ENCODE measurements at regions not wholly inside any gene's neighbourhood (a gene's known extent, or its start where the extent isn't known, plus 50 kb on each side); places are given as distances from the start of the nearest gene placed in this dataset.

DNA sequence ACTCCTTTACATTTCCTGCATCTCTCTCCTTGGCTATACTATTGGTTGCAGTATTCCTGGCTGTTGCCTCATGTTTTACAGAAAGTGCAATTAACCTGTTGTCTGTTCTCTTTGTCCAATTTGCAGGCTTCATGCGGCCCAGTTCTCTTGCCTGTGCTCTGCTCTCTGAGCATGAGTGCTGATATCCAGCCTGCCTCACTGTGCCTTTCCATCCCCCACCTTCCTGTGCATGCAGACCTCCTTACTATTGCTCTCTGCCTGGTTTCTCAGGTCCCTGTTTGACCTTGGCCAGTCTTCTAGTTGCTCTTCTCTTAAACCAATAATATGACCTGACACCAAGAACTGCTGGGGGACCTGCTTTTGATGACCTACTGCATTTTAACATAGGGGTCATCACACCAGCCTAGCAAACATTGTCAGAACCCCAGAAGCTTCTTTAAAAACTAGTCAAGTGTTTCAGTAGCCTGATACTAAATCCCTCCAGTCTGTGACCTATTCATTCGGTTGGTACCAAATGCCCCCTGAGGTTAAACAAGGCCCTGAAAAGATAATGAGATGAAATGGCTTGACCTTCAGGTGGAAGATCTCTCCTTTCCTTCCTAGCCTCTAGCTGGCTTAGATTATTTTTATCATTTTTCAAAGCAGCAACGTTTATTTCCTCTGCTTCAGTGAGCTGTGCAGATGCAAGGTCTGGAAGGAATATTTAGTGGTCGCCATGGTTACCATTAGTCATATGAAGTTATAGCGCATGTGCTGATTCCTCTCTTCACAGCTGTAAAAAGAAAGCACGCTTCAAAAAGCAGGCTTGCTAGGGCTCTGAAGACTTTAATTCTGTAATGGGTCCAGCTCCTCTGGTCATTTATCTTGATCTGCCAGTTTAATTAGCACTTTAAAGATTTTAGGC lies 216.5 kb downstream of the PHLDA1 start:
- Histone ChIP-seq H3K4me3 (no peak overlapping the region), H3K27ac (no peak overlapping the region), H3K9me3 (no peaks in the 10 kb centered on the region), H3K36me3 (no peaks in the 10 kb centered on the region), H3K4me1 (replicated peaks) (no peaks in the 10 kb centered on the region), H3K27me3 (replicated peaks; ENCODE audit: insufficient read depth) (no peaks in the 10 kb centered on the region)
- no peak for DNase-seq (ENCODE audit: low spot score)
- WGBS, result 52% methylated on average over 6 of the region's 6 CpGs
- TF ChIP-seq POLR2A (IDR thresholded peaks at IDR 0.05), result no peak
- TF ChIP-seq, protein P1, sequence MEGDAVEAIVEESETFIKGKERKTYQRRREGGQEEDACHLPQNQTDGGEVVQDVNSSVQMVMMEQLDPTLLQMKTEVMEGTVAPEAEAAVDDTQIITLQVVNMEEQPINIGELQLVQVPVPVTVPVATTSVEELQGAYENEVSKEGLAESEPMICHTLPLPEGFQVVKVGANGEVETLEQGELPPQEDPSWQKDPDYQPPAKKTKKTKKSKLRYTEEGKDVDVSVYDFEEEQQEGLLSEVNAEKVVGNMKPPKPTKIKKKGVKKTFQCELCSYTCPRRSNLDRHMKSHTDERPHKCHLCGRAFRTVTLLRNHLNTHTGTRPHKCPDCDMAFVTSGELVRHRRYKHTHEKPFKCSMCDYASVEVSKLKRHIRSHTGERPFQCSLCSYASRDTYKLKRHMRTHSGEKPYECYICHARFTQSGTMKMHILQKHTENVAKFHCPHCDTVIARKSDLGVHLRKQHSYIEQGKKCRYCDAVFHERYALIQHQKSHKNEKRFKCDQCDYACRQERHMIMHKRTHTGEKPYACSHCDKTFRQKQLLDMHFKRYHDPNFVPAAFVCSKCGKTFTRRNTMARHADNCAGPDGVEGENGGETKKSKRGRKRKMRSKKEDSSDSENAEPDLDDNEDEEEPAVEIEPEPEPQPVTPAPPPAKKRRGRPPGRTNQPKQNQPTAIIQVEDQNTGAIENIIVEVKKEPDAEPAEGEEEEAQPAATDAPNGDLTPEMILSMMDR (IDR thresholded peaks at IDR 0.05), result no peak
- no peak for TF ChIP-seq POLR2AphosphoS5 (IDR thresholded peaks at IDR 0.05)
- intact Hi-C loops (cut with DNase I), result loop anchor here (10.0 kb wide), 2 partner anchors 90 to 530 kb away; partner anchors contain the start of gene BBS10

DNA sequence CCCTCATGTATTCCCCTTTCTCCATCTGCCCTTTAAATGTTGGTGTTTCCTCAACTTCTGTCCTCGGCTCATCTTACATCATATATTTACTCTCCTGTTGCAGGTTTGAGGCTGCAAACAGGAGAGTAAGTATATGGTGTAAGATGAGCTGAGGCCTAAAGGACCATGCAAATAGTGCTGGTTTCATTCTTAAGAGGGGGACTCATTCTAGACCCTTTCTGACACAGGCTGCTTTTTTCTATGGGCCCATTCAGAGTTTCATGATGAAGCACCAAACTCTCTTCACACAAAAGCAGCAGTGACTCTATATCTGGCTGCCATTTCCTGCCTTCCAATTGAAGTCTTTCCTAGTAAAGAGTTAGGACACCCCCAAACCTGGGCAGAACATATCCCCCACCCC lies 218.5 kb downstream of the PHLDA1 start:
- no peak overlapping the region for H3K27ac ChIP-seq
- no peaks in the 10 kb centered on the region for H3K27me3 ChIP-seq (replicated peaks; ENCODE audit: insufficient read depth)
- 50% methylated on average over 1 of the region's 1 CpG for WGBS
- H3K9me3 ChIP-seq, result no peaks in the 10 kb centered on the region
- H3K36me3 ChIP-seq, result no peaks in the 10 kb centered on the region
- intact Hi-C loops (cut with DNase I), result loop anchor here (10.0 kb wide), 2 partner anchors 88 to 532 kb away; partner anchors contain the start of gene BBS10
- no peak overlapping the region for H3K4me3 ChIP-seq
- DNase-seq (ENCODE audit: low spot score), result no peak
- TF ChIP-seq, protein P1 (IDR thresholded peaks at IDR 0.05), result no peak
- TF ChIP-seq POLR2A (IDR thresholded peaks at IDR 0.05) (no peak), POLR2AphosphoS5 (IDR thresholded peaks at IDR 0.05) (no peak)
- no peaks in the 10 kb centered on the region for H3K4me1 ChIP-seq (replicated peaks)

DNA sequence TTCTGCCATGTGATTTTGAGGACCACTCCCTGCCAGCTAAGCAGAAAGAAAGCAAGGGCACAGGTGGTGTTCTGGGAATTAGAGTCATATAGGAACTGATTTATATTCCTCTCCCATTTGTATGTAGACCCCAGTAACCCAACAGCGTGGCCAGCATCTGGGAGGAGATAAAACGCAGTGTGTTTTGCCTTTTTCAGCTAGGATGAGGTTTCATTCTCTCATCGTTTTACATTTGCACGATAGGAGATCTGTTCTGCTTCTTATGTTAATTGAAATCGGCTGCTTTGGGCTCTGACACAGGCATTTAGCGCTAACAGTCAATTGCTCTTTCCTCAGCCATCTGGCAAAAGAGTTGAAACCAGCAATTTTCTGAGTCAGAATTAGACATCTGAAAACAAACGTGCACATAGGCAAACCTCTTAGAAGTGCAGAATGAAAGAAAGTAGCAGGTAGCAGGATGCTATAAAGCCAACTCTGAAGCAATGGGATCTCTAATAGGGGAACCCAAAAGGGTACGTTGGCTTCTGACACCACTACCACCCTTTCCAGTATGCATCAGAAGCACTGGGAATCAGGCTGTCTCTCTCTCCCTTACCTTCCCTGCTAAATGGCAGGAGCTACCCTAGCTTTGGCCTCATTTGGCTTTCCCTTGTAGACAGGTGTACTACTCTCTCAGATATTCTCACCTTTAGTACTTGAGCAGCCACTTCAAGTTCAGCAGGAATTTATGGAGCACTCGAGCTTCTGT lies 219.1 kb downstream of the PHLDA1 start:
- Histone ChIP-seq H3K4me3 (no peak overlapping the region), H3K4me1 (replicated peaks) (no peaks in the 10 kb centered on the region), H3K27me3 (replicated peaks; ENCODE audit: insufficient read depth) (no peaks in the 10 kb centered on the region), H3K9me3 (no peaks in the 10 kb centered on the region), H3K27ac (no peak overlapping the region), H3K36me3 (no peaks in the 10 kb centered on the region)
- intact Hi-C loops (cut with DNase I), result loop anchor here (10.0 kb wide), 2 partner anchors 88 to 532 kb away; partner anchors contain the start of gene BBS10
- 48% methylated on average over 9 of the region's 9 CpGs for WGBS
- no peak for DNase-seq (ENCODE audit: low spot score)
- TF ChIP-seq POLR2AphosphoS5 (IDR thresholded peaks at IDR 0.05) (no peak), POLR2A (IDR thresholded peaks at IDR 0.05) (no peak)
- TF ChIP-seq, protein P1 (IDR thresholded peaks at IDR 0.05), result no peak

DNA sequence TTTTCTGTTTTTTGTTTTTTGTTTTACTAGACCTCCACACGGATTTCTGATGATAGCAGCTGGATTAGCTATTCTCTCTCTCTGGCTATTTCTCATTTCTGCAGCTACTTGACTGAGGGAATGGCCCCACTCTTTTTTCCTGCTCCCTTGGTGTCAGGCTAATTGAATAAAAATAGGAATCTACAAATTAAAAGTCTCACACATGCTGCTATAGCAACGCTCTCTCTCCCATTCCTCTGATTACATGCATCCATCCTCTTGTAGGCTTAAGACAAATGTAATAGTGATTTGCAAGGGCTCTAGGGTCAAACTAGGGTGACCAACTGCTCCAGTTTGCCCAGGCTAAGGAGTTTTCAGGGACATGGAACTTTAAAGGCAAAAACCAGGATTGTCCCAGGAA lies 221.8 kb downstream of the PHLDA1 start:
- intact Hi-C loops (cut with DNase I), result loop anchor here (10.0 kb wide), 2 partner anchors 85 to 535 kb away; partner anchors contain the start of gene BBS10
- WGBS, result 81% methylated on average over 2 of the region's 2 CpGs
- Histone ChIP-seq H3K4me1 (replicated peaks) (no peaks in the 10 kb centered on the region), H3K27ac (no peak overlapping the region), H3K9me3 (no peaks in the 10 kb centered on the region), H3K4me3 (no peak overlapping the region), H3K27me3 (replicated peaks; ENCODE audit: insufficient read depth) (no peaks in the 10 kb centered on the region), H3K36me3 (no peaks in the 10 kb centered on the region)
- no peak for DNase-seq (ENCODE audit: low spot score)
- TF ChIP-seq POLR2A (IDR thresholded peaks at IDR 0.05) (no peak), POLR2AphosphoS5 (IDR thresholded peaks at IDR 0.05) (no peak)
- TF ChIP-seq, protein P1 (IDR thresholded peaks at IDR 0.05), result no peak

Data from prostate gland (tissue), 2 donors.